GM06990 (cell line): ENCODE measurements at regions not wholly inside any gene's neighbourhood (a gene's known extent, or its start where the extent isn't known, plus 50 kb on each side); places are given as distances from the start of the nearest gene placed in this dataset.

Experiments used
- DNase-seq: peaks from one replicate; pipeline ENCODE4 v3.0.0-alpha.2; 2011; ENCODE audit not compliant: insufficient read length; ENCODE audit errors: extremely low read depth
- H3K27me3 ChIP-seq: replicated peaks from 2 replicates; pipeline ENCODE4 v1.6.0; 2011; ENCODE audit warnings: low read length; ENCODE audit not compliant: control insufficient read depth, insufficient read depth
- H3K36me3 ChIP-seq: 2 replicates; pipeline ENCODE4 v1.5.1; 2011; ENCODE audit warnings: low read length; ENCODE audit not compliant: control insufficient read depth, insufficient read depth
- H3K4me3 ChIP-seq: replicated peaks from 2 replicates; pipeline ENCODE4 v1.5.1; 2011; ENCODE audit warnings: low read depth, mild to moderate bottlenecking, control low read depth, low read length
- TF ChIP-seq, protein P1 (sequence below): IDR thresholded peaks from 2 replicates; pipeline ENCODE4 v1.5.1; 2011; ENCODE audit warnings: low read length, control low read depth, mild to moderate bottlenecking, inconsistent platforms; ENCODE audit not compliant: insufficient read depth, poor library complexity, severe bottlenecking

- no peak for DNase-seq
- H3K27me3 ChIP-seq, result peaks cover 2% of the 10 kb centered on the region; the same call in 1 of the 2 replicates
- H3K4me3 ChIP-seq, result no peak overlapping the region
- TF ChIP-seq, protein P1, sequence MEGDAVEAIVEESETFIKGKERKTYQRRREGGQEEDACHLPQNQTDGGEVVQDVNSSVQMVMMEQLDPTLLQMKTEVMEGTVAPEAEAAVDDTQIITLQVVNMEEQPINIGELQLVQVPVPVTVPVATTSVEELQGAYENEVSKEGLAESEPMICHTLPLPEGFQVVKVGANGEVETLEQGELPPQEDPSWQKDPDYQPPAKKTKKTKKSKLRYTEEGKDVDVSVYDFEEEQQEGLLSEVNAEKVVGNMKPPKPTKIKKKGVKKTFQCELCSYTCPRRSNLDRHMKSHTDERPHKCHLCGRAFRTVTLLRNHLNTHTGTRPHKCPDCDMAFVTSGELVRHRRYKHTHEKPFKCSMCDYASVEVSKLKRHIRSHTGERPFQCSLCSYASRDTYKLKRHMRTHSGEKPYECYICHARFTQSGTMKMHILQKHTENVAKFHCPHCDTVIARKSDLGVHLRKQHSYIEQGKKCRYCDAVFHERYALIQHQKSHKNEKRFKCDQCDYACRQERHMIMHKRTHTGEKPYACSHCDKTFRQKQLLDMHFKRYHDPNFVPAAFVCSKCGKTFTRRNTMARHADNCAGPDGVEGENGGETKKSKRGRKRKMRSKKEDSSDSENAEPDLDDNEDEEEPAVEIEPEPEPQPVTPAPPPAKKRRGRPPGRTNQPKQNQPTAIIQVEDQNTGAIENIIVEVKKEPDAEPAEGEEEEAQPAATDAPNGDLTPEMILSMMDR, result no peak
- no peaks in the 10 kb centered on the region for H3K36me3 ChIP-seq
Observed at GRCh38 chr21:35853321-35854239, 206.7 kb downstream of the SETD4 start.

- H3K4me3 ChIP-seq, result no peak overlapping the region
- H3K36me3 ChIP-seq, result no peaks in the 10 kb centered on the region
- DNase-seq, result no peak
- peaks cover 2% of the 10 kb centered on the region; the same call in 1 of the 2 replicates for H3K27me3 ChIP-seq
- TF ChIP-seq, protein P1, result no peak
Observed at GRCh38 chr21:35852820-35853219, 207.5 kb downstream of the SETD4 start.

DNA sequence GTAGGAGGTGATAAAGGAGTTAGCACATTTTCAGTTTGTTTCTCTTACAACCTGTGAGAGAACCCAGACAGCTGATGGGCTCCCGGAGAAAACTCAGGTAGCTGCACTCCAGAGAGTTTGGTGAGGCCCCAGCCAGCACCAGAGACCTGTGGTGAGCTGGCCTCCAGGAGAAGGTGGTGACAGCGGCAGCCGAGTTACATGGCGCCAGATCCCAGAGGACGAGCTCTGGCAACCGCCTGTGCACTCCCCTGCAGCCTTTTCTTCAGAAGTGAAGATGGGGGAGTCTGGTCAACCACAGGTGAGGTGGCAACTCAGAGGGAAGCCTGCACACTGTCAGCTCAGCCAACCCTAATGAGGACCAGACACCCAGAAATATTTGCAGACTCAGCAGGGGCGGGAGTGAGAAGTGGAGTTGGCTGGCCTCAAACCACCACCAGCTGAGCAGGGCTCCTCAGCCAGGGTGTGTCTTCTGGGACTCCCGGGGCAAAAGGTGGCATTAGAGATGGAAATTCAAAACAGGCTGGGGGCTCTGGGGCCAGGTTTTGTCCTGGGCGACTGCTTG lies 209.7 kb downstream of the SETD4 start:
- TF ChIP-seq, protein P1, result no peak
- peak; percentile 8 for DNase-seq
- H3K4me3 ChIP-seq, result no peak overlapping the region
- H3K27me3 ChIP-seq, result peaks cover 2% of the 10 kb centered on the region; the same call in 1 of the 2 replicates
- H3K36me3 ChIP-seq, result no peaks in the 10 kb centered on the region

GRCh38 chr21:35850029-35850428 lies 210.3 kb downstream of the SETD4 start:
- H3K36me3 ChIP-seq, result no peaks in the 10 kb centered on the region
- H3K4me3 ChIP-seq, result no peak overlapping the region
- peaks cover 2% of the 10 kb centered on the region; the same call in 1 of the 2 replicates for H3K27me3 ChIP-seq
- no peak for DNase-seq
- TF ChIP-seq, protein P1, result no peak

DNA sequence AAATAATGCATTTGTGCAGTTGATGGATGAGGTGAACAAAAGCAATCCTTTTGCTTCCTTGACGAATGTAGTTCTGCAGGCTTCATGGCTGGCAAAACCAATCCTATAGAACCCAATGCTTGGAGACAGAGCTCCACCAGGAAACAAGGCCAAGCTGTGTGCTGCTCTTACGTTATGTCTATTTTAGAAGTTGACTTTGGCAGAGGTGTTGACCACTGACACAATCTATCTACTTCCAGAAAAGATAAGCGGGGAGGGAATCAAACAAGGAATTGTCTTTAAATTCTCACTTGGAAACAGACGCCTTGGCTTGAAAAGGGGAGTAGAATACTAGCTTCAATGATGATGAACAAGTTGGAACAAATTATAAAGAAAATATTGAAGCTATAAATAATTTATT lies 211.2 kb downstream of the SETD4 start:
- TF ChIP-seq, protein P1, result no peak
- Histone ChIP-seq H3K4me3 (no peak overlapping the region), H3K36me3 (no peaks in the 10 kb centered on the region), H3K27me3 (peaks cover 2% of the 10 kb centered on the region; the same call in 1 of the 2 replicates)
- DNase-seq, result no peak
